SU-DHL-6 (cell line): ENCODE measurements at regions not wholly inside any gene's neighbourhood (a gene's known extent, or its start where the extent isn't known, plus 50 kb on each side); places are given as distances from the start of the nearest gene placed in this dataset.

ENCODE experiments used
- CTCF ChIP-seq: fragments of 200-600 bp; sonication (generic); IDR thresholded peaks from one replicate; pipeline ENCODE4 v1.5.1; 2017; ENCODE audit warnings: antibody characterized with exemption, mild to moderate bottlenecking, low read length, moderate library complexity; ENCODE audit not compliant: insufficient read depth, poor library complexity, severe bottlenecking
- EZH2phosphoT487 ChIP-seq: fragments of 200-600 bp; sonication (generic), shearing (Covaris generic); conservative IDR thresholded peaks from 2 replicates; pipeline ENCODE4 v1.6.1; 2018; ENCODE audit warnings: mild to moderate bottlenecking, antibody characterized with exemption, low read length, moderate library complexity, mixed read lengths

- TF ChIP-seq CTCF = no peak
- TF ChIP-seq EZH2phosphoT487 = no peak
These were observed 53.1 kb upstream of the ELF5 start for GRCh38 chr11:34566736-34567135.
